Peyer's patch (tissue), 4 donors: ENCODE measurements at regions not wholly inside any gene's neighbourhood (a gene's known extent, or its start where the extent isn't known, plus 50 kb on each side); places are given as distances from the start of the nearest gene placed in this dataset.

ENCODE experiments used
- DNase-seq, 3 donors: peaks; one replicate each; pipeline ENCODE4 v3.0.0-alpha.2; 2017 to 2019
- H3K27ac ChIP-seq, 4 donors: fragments of 200-600 bp; sonication (generic); one replicate each; pipeline ENCODE4 v1.5.1; 2016 to 2019
- H3K27me3 ChIP-seq, 2 donors: fragments of 200-600 bp; sonication (generic); one replicate each; pipeline ENCODE4 v1.5.1; 2019
- H3K36me3 ChIP-seq, 3 donors: fragments of 200-600 bp; sonication (generic); one replicate each; pipeline ENCODE4 v1.5.1; 2016 to 2019
- H3K4me1 ChIP-seq, 4 donors: fragments of 200-600 bp; sonication (generic); one replicate each; pipeline ENCODE4 v1.5.1; 2016 to 2019
- H3K4me3 ChIP-seq, 4 donors: fragments of 200-600 bp; sonication (generic); 1 replicate in 3 of 4; 2 replicates in 1 of 4; pipeline ENCODE4 v1.5.1; 2016 to 2019; ENCODE audit warnings: mild to moderate bottlenecking in 1 of 4
- H3K9me3 ChIP-seq, 4 donors: fragments of 200-600 bp; sonication (generic); one replicate each; pipeline ENCODE4 v1.5.1; 2016 to 2019; ENCODE audit warnings: mild to moderate bottlenecking in 1 of 4
- POLR2A ChIP-seq, 2 donors: fragments of 450-650 bp; IDR thresholded peaks; one replicate each; pipeline ENCODE4 v1.5.1; 2017; ENCODE audit warnings: antibody characterized with exemption in 2 of 2, mild to moderate bottlenecking in 2 of 2, moderate library complexity in 2 of 2
- TF ChIP-seq, protein P1 (sequence below), 6 experiments: fragments of 450-650 bp in 4 of 6; fragments of 200-600 bp in 2 of 6; sonication (generic) in 1 of 6; IDR thresholded peaks; one replicate each; pipeline ENCODE4 v1.5.1; 2017 to 2019; ENCODE audit warnings: antibody characterized with exemption in 6 of 6, mild to moderate bottlenecking in 3 of 6, moderate library complexity in 1 of 6

DNA sequence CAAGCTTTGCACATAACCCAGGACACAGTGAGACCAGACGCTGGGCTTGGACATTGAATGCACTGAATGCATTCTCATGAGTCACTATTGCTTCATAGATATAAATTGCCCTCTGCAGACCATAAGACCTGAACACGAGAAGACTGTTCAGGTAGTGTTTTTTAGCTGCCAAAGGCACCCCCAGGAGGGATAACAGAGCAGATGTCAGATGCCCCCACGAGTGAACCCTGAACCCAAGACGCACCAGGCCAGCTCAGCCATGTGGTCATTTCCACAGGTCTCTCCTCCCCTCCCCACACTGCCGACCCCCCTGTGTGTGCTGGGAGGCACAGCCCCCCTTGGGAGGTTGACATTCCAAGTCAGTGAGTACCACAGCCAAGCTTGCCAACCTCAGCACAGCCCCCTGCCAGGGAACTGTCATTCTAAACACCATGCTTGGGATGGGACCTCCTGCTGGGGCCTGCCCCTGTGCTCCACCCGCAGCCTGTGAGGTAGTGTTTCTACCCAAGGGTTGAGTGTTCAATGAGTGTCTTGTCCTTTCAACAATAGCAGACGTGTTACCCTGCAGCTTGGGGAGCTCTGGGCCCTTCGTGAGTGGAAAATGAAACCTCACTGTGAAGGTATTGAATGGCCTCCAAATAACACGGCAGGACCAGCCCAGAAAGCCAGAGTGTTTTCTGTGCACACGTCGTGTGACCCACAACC lies 68.2 kb downstream of the PSMG1 start:
- no peak for DNase-seq
- Histone ChIP-seq H3K4me3 (no peak overlapping the region), H3K4me1 (no peaks in the 10 kb centered on the region)

GRCh38 chr21:39111931-39112550 lies 71.2 kb downstream of the PSMG1 start:
- Histone ChIP-seq H3K9me3 (no peaks in the 10 kb centered on the region), H3K4me1 (no peaks in the 10 kb centered on the region), H3K27me3 (no peaks in the 10 kb centered on the region), H3K36me3 (no peaks in the 10 kb centered on the region), H3K27ac (no peak overlapping the region), H3K4me3 (no peak overlapping the region)
- TF ChIP-seq, protein P1, sequence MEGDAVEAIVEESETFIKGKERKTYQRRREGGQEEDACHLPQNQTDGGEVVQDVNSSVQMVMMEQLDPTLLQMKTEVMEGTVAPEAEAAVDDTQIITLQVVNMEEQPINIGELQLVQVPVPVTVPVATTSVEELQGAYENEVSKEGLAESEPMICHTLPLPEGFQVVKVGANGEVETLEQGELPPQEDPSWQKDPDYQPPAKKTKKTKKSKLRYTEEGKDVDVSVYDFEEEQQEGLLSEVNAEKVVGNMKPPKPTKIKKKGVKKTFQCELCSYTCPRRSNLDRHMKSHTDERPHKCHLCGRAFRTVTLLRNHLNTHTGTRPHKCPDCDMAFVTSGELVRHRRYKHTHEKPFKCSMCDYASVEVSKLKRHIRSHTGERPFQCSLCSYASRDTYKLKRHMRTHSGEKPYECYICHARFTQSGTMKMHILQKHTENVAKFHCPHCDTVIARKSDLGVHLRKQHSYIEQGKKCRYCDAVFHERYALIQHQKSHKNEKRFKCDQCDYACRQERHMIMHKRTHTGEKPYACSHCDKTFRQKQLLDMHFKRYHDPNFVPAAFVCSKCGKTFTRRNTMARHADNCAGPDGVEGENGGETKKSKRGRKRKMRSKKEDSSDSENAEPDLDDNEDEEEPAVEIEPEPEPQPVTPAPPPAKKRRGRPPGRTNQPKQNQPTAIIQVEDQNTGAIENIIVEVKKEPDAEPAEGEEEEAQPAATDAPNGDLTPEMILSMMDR (IDR thresholded peaks at IDR 0.05), result no peak
- no peak for TF ChIP-seq POLR2A (IDR thresholded peaks at IDR 0.05)
- no peak for DNase-seq

More for the DNA sequence above, 68.2 kb downstream of the PSMG1 start:
- Histone ChIP-seq H3K36me3 (no peaks in the 10 kb centered on the region), H3K27me3 (no peaks in the 10 kb centered on the region), H3K9me3 (no peaks in the 10 kb centered on the region), H3K27ac (no peak overlapping the region)
- TF ChIP-seq, protein P1 (IDR thresholded peaks at IDR 0.05), result no peak
- TF ChIP-seq POLR2A (IDR thresholded peaks at IDR 0.05), result no peak

GRCh38 chr21:39110431-39110830 lies 72.8 kb downstream of the PSMG1 start:
- no peak for DNase-seq
- no peak for TF ChIP-seq POLR2A (IDR thresholded peaks at IDR 0.05)
- TF ChIP-seq, protein P1 (IDR thresholded peaks at IDR 0.05), result no peak
- H3K27me3 ChIP-seq, result no peaks in the 10 kb centered on the region
- no peaks in the 10 kb centered on the region for H3K36me3 ChIP-seq
- H3K4me3 ChIP-seq, result no peak overlapping the region
- no peaks in the 10 kb centered on the region for H3K4me1 ChIP-seq
- H3K27ac ChIP-seq, result peak overlapping the region in 2 of 4 donors; percentile 4 to 45
- no peaks in the 10 kb centered on the region for H3K9me3 ChIP-seq

DNA sequence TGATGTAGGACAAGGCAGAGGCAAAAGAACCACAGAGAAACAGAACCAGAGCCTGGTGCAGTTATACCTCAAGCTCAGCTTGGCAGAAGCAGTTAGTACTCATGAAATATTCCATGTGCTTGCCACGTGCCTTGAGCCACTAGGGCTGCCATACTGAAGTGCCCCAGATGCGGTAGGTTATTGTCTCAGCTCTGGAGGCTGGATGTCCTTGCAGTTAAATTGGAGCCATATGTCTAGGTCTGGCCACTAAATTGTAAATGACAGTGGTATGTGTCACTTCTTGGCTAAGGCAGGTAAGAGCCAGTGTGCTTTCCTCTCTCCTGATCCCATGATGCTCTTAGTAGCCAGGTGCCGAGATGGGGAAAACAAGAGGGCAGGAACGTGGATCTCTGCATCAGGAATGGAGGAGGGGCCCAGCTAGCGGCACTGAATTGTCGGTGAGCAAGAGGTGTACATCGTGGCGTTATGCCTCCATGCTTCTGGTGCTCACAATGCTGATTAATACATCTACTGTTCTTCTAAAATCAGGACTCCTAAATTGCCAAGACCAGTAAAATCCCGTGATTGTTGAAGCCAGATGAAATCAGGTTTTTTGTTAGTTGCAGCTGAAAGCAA lies 73.5 kb downstream of the PSMG1 start:
- DNase-seq, result no peak
- Histone ChIP-seq H3K9me3 (no peaks in the 10 kb centered on the region), H3K27me3 (no peaks in the 10 kb centered on the region), H3K36me3 (no peaks in the 10 kb centered on the region), H3K27ac (peak overlapping the region in 2 of 4 donors; percentile 4 to 45), H3K4me1 (peaks cover 0 to 6% (median 0%) of the 10 kb centered on the region in 4 donors), H3K4me3 (no peak overlapping the region)
- TF ChIP-seq, protein P1 (IDR thresholded peaks at IDR 0.05), result no peak
- no peak for TF ChIP-seq POLR2A (IDR thresholded peaks at IDR 0.05)

DNA sequence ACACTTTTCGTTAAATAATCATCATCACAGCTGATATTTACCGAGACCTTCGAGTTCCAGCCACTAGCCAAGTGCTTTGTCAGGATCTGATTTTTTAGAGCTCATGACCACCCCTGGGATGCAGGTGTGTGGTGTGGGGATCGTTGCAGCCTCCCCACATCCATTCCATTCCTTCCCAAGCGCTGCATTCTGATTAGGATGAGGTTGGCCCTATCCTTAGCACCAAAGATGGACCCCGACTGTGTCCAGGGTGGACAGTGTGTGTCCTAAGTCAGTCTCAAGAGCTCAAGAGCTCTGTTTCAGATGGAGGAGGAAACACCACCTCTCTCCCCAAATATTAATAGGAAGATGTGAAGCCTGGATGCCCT lies 74.1 kb downstream of the PSMG1 start:
- TF ChIP-seq, protein P1 (IDR thresholded peaks at IDR 0.05), result no peak
- no peak for TF ChIP-seq POLR2A (IDR thresholded peaks at IDR 0.05)

More for the DNA sequence above, 74.1 kb downstream of the PSMG1 start:
- no peaks in the 10 kb centered on the region for H3K9me3 ChIP-seq
- peaks cover 0 to 6% (median 0%) of the 10 kb centered on the region in 4 donors for H3K4me1 ChIP-seq
- H3K36me3 ChIP-seq, result no peaks in the 10 kb centered on the region
- no peak overlapping the region for H3K4me3 ChIP-seq
- no peaks in the 10 kb centered on the region for H3K27me3 ChIP-seq
- H3K27ac ChIP-seq, result peak overlapping the region in 1 of 4 donors; percentile 4
- DNase-seq, result no peak
